ENCODE measurements at regions not wholly inside any gene's neighbourhood (a gene's known extent, or its start where the extent isn't known, plus 50 kb on each side); places are given as distances from the start of the nearest gene placed in this dataset.

- intact Hi-C loops (cut with DNase I) = no loop called here
- H3K4me1 ChIP-seq = no peaks in the 10 kb centered on the region
- no peaks in the 10 kb centered on the region for H3K36me3 ChIP-seq
- peaks cover 0 to 8% of the 10 kb centered on the region in 2 donors for H3K9me3 ChIP-seq
- no peak overlapping the region for H3K4me3 ChIP-seq
- no peaks in the 10 kb centered on the region for H3K27me3 ChIP-seq
- no peak for TF ChIP-seq CTCF (IDR thresholded peaks at IDR 0.05)
- no peak overlapping the region for H3K27ac ChIP-seq
- no peak for DNase-seq (ENCODE audit: low spot score in 2 of 2)
Measured at GRCh38 chr5:88610586-88610985, 272.4 kb downstream of the MEF2C start.

- intact Hi-C loops (cut with DNase I) = no loop called here
- H3K27ac ChIP-seq = no peak overlapping the region
- DNase-seq (ENCODE audit: low spot score in 2 of 2) = no peak
Measured at GRCh38 chr5:88607492-88607891, 275.5 kb downstream of the MEF2C start.

GRCh38 chr5:88606626-88607025, 276.4 kb downstream of the MEF2C start:
- Histone ChIP-seq H3K4me1 (no peaks in the 10 kb centered on the region), H3K27me3 (no peaks in the 10 kb centered on the region), H3K36me3 (no peaks in the 10 kb centered on the region), H3K4me3 (no peak overlapping the region), H3K9me3 (no peaks in the 10 kb centered on the region), H3K27ac (no peak overlapping the region)
- no peak for TF ChIP-seq CTCF (IDR thresholded peaks at IDR 0.05)
- DNase-seq (ENCODE audit: low spot score in 2 of 2) = no peak
- intact Hi-C loops (cut with DNase I) = no loop called here

More at GRCh38 chr5:88607492-88607891, 275.5 kb downstream of the MEF2C start:
- Histone ChIP-seq H3K4me1 (no peaks in the 10 kb centered on the region), H3K9me3 (no peaks in the 10 kb centered on the region), H3K27me3 (no peaks in the 10 kb centered on the region), H3K4me3 (no peak overlapping the region), H3K36me3 (no peaks in the 10 kb centered on the region)
- TF ChIP-seq CTCF (IDR thresholded peaks at IDR 0.05) = no peak

GRCh38 chr5:88606173-88606572, 276.8 kb downstream of the MEF2C start:
- Histone ChIP-seq H3K27me3 (no peaks in the 10 kb centered on the region), H3K4me1 (no peaks in the 10 kb centered on the region), H3K36me3 (no peaks in the 10 kb centered on the region), H3K9me3 (no peaks in the 10 kb centered on the region), H3K27ac (no peak overlapping the region), H3K4me3 (no peak overlapping the region)
- TF ChIP-seq CTCF (IDR thresholded peaks at IDR 0.05) = no peak
- intact Hi-C loops (cut with DNase I) = no loop called here
- DNase-seq (ENCODE audit: low spot score in 2 of 2) = no peak

GRCh38 chr5:88602584-88602983, 280.4 kb downstream of the MEF2C start:
- no peak overlapping the region for H3K4me3 ChIP-seq
- TF ChIP-seq CTCF (IDR thresholded peaks at IDR 0.05) = no peak
- no peaks in the 10 kb centered on the region for H3K9me3 ChIP-seq
- no peak overlapping the region for H3K27ac ChIP-seq
- intact Hi-C loops (cut with DNase I) = no loop called here
- no peaks in the 10 kb centered on the region for H3K27me3 ChIP-seq
- H3K4me1 ChIP-seq = no peaks in the 10 kb centered on the region
- H3K36me3 ChIP-seq = no peaks in the 10 kb centered on the region
- DNase-seq (ENCODE audit: low spot score in 2 of 2) = no peak

- H3K27me3 ChIP-seq = no peaks in the 10 kb centered on the region
- no peak overlapping the region for H3K27ac ChIP-seq
- H3K4me3 ChIP-seq = no peak overlapping the region
- intact Hi-C loops (cut with DNase I) = no loop called here
- H3K9me3 ChIP-seq = no peaks in the 10 kb centered on the region
- no peaks in the 10 kb centered on the region for H3K4me1 ChIP-seq
- no peaks in the 10 kb centered on the region for H3K36me3 ChIP-seq
- TF ChIP-seq CTCF (IDR thresholded peaks at IDR 0.05) = no peak
- DNase-seq (ENCODE audit: low spot score in 2 of 2) = no peak
Measured at GRCh38 chr5:88594441-88594840, 288.5 kb downstream of the MEF2C start.

Measured in ascending aorta (tissue), 2 donors.